ENCODE measurements at regions not wholly inside any gene's neighbourhood (a gene's known extent, or its start where the extent isn't known, plus 50 kb on each side); places are given as distances from the start of the nearest gene placed in this dataset.

- Histone ChIP-seq H3K4me3 (ENCODE audit: low read length) (no peak overlapping the region), H3K9ac (ENCODE audit: low read depth, low read length) (no peak overlapping the region), H3K36me3 (ENCODE audit: insufficient read depth, low read depth, low read length) (no peaks in the 10 kb centered on the region), H3K27me3 (ENCODE audit: insufficient read depth, low read length) (no peaks in the 10 kb centered on the region), H3K27ac (ENCODE audit: low read length) (no peak overlapping the region), H3K4me1 (ENCODE audit: insufficient read depth, low read length) (no peaks in the 10 kb centered on the region), H3K9me3 (ENCODE audit: insufficient read depth, low read depth, low read length) (no peaks in the 10 kb centered on the region)
Measured at GRCh38 chr22:49306632-49307480, 520.8 kb downstream of the BRD1 start.

- Histone ChIP-seq H3K4me3 (ENCODE audit: low read length) (no peak overlapping the region), H3K27me3 (ENCODE audit: insufficient read depth, low read length) (no peaks in the 10 kb centered on the region), H3K27ac (ENCODE audit: low read length) (no peak overlapping the region), H3K9ac (ENCODE audit: low read depth, low read length) (no peak overlapping the region), H3K4me1 (ENCODE audit: insufficient read depth, low read length) (no peaks in the 10 kb centered on the region), H3K9me3 (ENCODE audit: insufficient read depth, low read depth, low read length) (no peaks in the 10 kb centered on the region), H3K36me3 (ENCODE audit: insufficient read depth, low read depth, low read length) (no peaks in the 10 kb centered on the region)
Measured at GRCh38 chr22:49305966-49306631, 521.6 kb downstream of the BRD1 start.

GRCh38 chr22:49305214-49305965, 522.3 kb downstream of the BRD1 start:
- H3K27me3 ChIP-seq (ENCODE audit: insufficient read depth, low read length): no peaks in the 10 kb centered on the region
- peak overlapping the region; percentile 21; the same call in 1 of the 2 replicates for H3K4me3 ChIP-seq (ENCODE audit: low read length)
- no peaks in the 10 kb centered on the region for H3K36me3 ChIP-seq (ENCODE audit: insufficient read depth, low read depth, low read length)
- H3K4me1 ChIP-seq (ENCODE audit: insufficient read depth, low read length): no peaks in the 10 kb centered on the region
- no peak overlapping the region for H3K9ac ChIP-seq (ENCODE audit: low read depth, low read length)
- H3K27ac ChIP-seq (ENCODE audit: low read length): no peak overlapping the region
- H3K9me3 ChIP-seq (ENCODE audit: insufficient read depth, low read depth, low read length): no peaks in the 10 kb centered on the region

- Histone ChIP-seq H3K36me3 (ENCODE audit: insufficient read depth, low read depth, low read length) (no peaks in the 10 kb centered on the region), H3K4me3 (ENCODE audit: low read length) (no peak overlapping the region), H3K27ac (ENCODE audit: low read length) (no peak overlapping the region), H3K9ac (ENCODE audit: low read depth, low read length) (no peak overlapping the region), H3K4me1 (ENCODE audit: insufficient read depth, low read length) (no peaks in the 10 kb centered on the region), H3K27me3 (ENCODE audit: insufficient read depth, low read length) (no peaks in the 10 kb centered on the region), H3K9me3 (ENCODE audit: insufficient read depth, low read depth, low read length) (no peaks in the 10 kb centered on the region)
Measured at GRCh38 chr22:49303781-49304461, 523.8 kb downstream of the BRD1 start.

- Histone ChIP-seq H3K9ac (ENCODE audit: low read depth, low read length) (no peak overlapping the region), H3K27ac (ENCODE audit: low read length) (no peak overlapping the region), H3K27me3 (ENCODE audit: insufficient read depth, low read length) (no peaks in the 10 kb centered on the region), H3K9me3 (ENCODE audit: insufficient read depth, low read depth, low read length) (no peaks in the 10 kb centered on the region), H3K4me3 (ENCODE audit: low read length) (no peak overlapping the region), H3K4me1 (ENCODE audit: insufficient read depth, low read length) (no peaks in the 10 kb centered on the region), H3K36me3 (ENCODE audit: insufficient read depth, low read depth, low read length) (no peaks in the 10 kb centered on the region)
Measured at GRCh38 chr22:49303061-49303735, 524.5 kb downstream of the BRD1 start.

- H3K4me3 ChIP-seq (ENCODE audit: low read length): no peak overlapping the region
- no peak overlapping the region for H3K27ac ChIP-seq (ENCODE audit: low read length)
- no peaks in the 10 kb centered on the region for H3K9me3 ChIP-seq (ENCODE audit: insufficient read depth, low read depth, low read length)
- H3K36me3 ChIP-seq (ENCODE audit: insufficient read depth, low read depth, low read length): no peaks in the 10 kb centered on the region
- H3K27me3 ChIP-seq (ENCODE audit: insufficient read depth, low read length): no peaks in the 10 kb centered on the region
- H3K9ac ChIP-seq (ENCODE audit: low read depth, low read length): no peak overlapping the region
- H3K4me1 ChIP-seq (ENCODE audit: insufficient read depth, low read length): no peaks in the 10 kb centered on the region
Measured at GRCh38 chr22:49302530-49302929, 525.1 kb downstream of the BRD1 start.

- no peaks in the 10 kb centered on the region for H3K36me3 ChIP-seq (ENCODE audit: insufficient read depth, low read depth, low read length)
- H3K9me3 ChIP-seq (ENCODE audit: insufficient read depth, low read depth, low read length): no peaks in the 10 kb centered on the region
- no peak overlapping the region for H3K4me3 ChIP-seq (ENCODE audit: low read length)
- H3K27ac ChIP-seq (ENCODE audit: low read length): no peak overlapping the region
- H3K27me3 ChIP-seq (ENCODE audit: insufficient read depth, low read length): no peaks in the 10 kb centered on the region
- no peaks in the 10 kb centered on the region for H3K4me1 ChIP-seq (ENCODE audit: insufficient read depth, low read length)
- no peak overlapping the region for H3K9ac ChIP-seq (ENCODE audit: low read depth, low read length)
Measured at GRCh38 chr22:49302150-49302460, 525.6 kb downstream of the BRD1 start.

GRCh38 chr22:49301398-49302149, 526.1 kb downstream of the BRD1 start:
- no peaks in the 10 kb centered on the region for H3K27me3 ChIP-seq (ENCODE audit: insufficient read depth, low read length)
- H3K27ac ChIP-seq (ENCODE audit: low read length): no peak overlapping the region
- H3K4me1 ChIP-seq (ENCODE audit: insufficient read depth, low read length): no peaks in the 10 kb centered on the region
- no peaks in the 10 kb centered on the region for H3K36me3 ChIP-seq (ENCODE audit: insufficient read depth, low read depth, low read length)
- H3K9me3 ChIP-seq (ENCODE audit: insufficient read depth, low read depth, low read length): no peaks in the 10 kb centered on the region
- H3K9ac ChIP-seq (ENCODE audit: low read depth, low read length): no peak overlapping the region
- H3K4me3 ChIP-seq (ENCODE audit: low read length): no peak overlapping the region

GRCh38 chr22:49300951-49301397, 526.7 kb downstream of the BRD1 start:
- H3K4me3 ChIP-seq (ENCODE audit: low read length): no peak overlapping the region
- H3K4me1 ChIP-seq (ENCODE audit: insufficient read depth, low read length): no peaks in the 10 kb centered on the region
- H3K9me3 ChIP-seq (ENCODE audit: insufficient read depth, low read depth, low read length): no peaks in the 10 kb centered on the region
- no peak overlapping the region for H3K9ac ChIP-seq (ENCODE audit: low read depth, low read length)
- no peaks in the 10 kb centered on the region for H3K36me3 ChIP-seq (ENCODE audit: insufficient read depth, low read depth, low read length)
- H3K27ac ChIP-seq (ENCODE audit: low read length): no peak overlapping the region
- H3K27me3 ChIP-seq (ENCODE audit: insufficient read depth, low read length): no peaks in the 10 kb centered on the region

GRCh38 chr22:49300241-49300640, 527.4 kb downstream of the BRD1 start:
- H3K4me1 ChIP-seq (ENCODE audit: insufficient read depth, low read length): no peaks in the 10 kb centered on the region
- no peaks in the 10 kb centered on the region for H3K36me3 ChIP-seq (ENCODE audit: insufficient read depth, low read depth, low read length)
- H3K9ac ChIP-seq (ENCODE audit: low read depth, low read length): no peak overlapping the region
- H3K27me3 ChIP-seq (ENCODE audit: insufficient read depth, low read length): no peaks in the 10 kb centered on the region
- no peaks in the 10 kb centered on the region for H3K9me3 ChIP-seq (ENCODE audit: insufficient read depth, low read depth, low read length)
- H3K27ac ChIP-seq (ENCODE audit: low read length): no peak overlapping the region
- no peak overlapping the region for H3K4me3 ChIP-seq (ENCODE audit: low read length)

Data from iPS-20b (cell line).